LHCN-M2 (cell line): ENCODE measurements at regions not wholly inside any gene's neighbourhood (a gene's known extent, or its start where the extent isn't known, plus 50 kb on each side); places are given as distances from the start of the nearest gene placed in this dataset.

Source experiments
- DNase-seq: peaks from one replicate; pipeline ENCODE4 v3.0.0-alpha.2; 2012; ENCODE audit warnings: low read depth

DNA sequence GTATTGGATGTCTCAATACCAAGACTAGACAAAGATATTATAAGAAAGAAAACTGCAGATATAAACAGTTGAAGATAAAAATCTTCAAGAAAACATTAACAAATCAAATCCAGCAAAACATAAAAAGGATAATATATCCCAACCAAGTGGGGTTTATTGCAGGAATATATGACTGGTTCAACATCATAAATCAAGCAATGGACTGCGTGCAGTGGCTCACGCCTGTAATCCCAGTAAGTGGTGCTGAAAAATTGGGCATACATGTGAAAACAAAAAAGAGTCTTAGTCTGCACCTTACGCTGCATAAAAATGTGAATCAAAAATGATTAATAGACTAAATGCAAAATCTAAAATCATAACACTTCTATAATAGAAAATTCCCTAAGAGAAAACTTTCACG, 112.9 kb upstream of the PDE4B start:
- no peak for DNase-seq

- peak; percentile 80 for DNase-seq
These were observed 111.6 kb upstream of the PDE4B start for GRCh38 chr1:65681096-65681495.

DNA sequence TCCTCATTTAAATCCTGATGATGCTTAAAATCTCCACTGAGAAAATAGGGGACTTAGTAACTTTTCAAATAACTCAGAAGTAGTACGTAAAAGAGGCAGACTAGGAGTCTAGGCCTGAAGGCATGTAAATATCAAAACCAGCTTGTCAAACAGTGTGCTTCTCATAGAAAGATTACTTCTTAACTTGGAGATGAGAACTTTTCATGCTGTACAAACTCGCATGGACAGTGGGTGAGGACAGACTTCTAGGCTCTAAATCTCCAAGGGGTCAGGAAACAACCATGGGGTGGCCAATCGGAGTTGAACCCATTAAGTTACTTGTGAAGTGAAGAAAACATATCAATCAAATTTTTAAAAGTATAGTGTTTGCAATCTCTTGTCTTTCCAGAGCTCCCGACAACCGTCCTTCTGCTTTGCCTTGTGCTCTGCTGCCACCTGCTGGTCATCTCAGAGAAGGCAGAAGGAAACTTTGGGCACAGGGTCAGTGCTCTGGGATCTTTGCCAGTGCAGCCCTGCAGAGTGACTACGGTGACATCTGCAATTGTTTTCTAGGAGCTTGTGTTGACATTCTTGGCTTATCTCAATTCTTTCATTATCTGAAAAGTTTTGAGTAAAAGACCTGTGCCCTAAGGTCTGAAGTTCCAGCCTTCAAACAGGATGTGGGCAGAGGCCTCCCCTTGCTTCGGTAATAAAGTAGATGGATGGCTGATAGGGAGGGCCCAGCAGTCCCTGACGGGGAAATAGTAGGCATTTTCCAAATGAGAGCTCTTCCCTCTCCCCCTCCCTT, 105.1 kb upstream of the PDE4B start:
- DNase-seq: peak; percentile 61

DNA sequence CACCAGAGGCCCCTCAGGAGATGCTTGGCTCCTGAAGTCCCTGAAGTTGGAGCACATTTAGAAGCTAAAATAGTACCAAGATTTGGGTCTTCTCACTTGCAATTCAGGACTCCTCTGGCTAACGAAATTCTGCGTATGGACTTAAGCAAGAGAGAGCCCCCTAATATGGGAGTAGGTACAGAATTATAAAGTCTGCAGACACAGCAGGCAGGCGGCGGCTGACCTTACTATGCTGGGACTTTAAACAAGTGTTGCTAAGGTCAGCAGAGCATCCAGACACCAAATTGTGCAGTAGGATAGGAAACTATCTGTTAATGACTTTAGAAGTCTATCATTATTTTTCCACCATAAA, 104.5 kb upstream of the PDE4B start:
- DNase-seq: no peak

DNA sequence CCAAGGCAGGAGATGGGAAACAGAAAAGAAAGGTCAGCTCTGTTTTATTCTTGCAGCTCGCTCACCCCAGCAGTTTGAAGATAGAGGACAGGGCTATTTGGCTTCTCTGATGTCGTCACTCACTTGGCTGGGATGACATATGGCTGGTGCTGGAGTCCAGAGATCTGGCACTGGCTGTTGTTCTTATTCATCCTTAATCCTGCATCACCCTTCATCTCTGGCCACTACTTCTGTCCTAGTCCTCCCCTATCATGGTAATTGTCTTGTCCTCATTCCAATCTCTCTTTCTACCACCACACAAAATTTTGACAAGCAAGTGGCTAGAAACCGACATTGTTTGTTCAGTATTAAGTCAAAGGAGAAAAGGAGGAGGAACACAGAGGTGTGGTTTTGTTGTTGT, 103.8 kb upstream of the PDE4B start:
- DNase-seq: no peak

GRCh38 chr1:65691152-65691900, 101.4 kb upstream of the PDE4B start:
- DNase-seq: no peak

DNA sequence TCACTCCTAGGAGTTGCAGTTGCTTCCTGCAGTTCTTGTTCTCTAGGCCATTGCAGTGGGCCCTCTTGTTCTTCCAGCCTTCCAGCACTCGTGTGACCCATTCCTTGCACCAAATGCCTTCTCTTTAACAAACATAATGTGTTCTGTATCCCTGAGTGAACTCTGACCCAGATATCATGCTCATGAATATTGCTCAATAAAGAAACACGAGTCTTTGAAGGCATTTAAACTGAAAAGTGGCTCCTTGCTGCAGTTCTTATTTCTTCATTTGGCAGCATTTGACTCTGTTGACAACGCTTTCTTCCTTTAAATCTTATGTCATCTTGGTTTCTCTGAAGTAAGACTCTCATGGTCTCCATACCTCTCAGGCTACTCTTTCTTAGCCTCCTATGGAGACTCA, 100.7 kb upstream of the PDE4B start:
- DNase-seq: no peak

DNA sequence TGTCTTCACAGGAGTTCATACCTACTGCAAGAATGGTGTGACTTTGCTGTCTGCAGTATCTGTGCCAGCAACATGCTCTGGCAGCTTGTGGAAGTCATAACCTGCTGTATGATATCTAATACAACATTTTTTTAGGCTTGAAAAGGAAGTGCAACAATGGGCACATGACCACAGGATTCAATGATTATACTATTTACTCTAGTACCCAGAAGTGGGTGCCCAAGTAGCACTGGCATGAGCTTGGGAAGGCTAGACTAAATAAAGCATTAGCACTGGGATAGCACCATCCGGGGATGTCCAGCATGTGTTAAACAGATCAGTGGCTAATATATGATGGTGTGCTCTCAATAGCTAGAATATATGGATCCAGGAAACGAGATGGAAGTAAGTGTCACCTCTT, 98.6 kb upstream of the PDE4B start:
- no peak for DNase-seq

- no peak for DNase-seq
These were observed 97.8 kb upstream of the PDE4B start for GRCh38 chr1:65694933-65695332.

DNA sequence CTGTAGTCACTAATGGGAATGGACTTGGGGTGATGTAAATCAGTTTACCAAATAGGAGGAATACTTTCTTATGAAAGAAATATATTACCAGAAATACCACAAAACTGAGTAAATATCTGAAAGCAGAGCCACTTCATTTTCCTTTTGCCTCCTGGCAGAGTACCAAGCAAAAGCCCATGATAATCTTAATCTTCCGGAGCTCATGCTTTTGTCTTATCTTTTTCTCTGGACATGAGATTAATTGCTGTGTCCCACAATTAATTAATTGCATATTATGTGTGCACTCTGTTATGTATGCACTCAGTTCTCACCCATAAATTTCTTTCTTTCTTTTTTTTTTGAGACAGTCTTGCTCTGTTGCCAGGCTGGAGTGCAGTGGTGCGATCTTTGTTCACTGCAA, 94.1 kb upstream of the PDE4B start:
- no peak for DNase-seq

- no peak for DNase-seq
These were observed 88.8 kb upstream of the PDE4B start for GRCh38 chr1:65703853-65704252.

DNA sequence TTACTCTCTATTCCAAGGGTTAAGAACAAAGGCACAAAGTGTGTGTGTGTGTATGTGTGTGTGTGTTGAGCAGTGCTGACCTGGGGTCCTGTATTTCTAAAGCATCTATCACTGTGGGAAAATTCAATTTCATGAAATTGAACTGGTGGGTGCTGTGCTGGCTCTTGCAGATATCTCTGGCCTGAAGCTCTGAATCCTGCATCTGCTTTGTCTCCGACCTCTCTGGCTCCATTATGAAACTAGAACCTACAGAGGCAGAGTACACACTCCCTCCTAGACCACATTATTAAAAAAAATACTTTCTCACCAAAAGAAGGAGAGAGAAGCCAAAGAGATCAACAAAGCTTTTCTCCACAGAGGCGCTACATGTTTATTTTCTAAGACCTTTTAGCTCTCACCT, 88.4 kb upstream of the PDE4B start:
- no peak for DNase-seq

- DNase-seq: peak; percentile 67
These were observed 74.8 kb upstream of the PDE4B start for GRCh38 chr1:65717815-65718454.

- DNase-seq: no peak
These were observed 73.3 kb upstream of the PDE4B start for GRCh38 chr1:65719391-65719790.

GRCh38 chr1:65722461-65722860, 70.2 kb upstream of the PDE4B start:
- DNase-seq: no peak

DNA sequence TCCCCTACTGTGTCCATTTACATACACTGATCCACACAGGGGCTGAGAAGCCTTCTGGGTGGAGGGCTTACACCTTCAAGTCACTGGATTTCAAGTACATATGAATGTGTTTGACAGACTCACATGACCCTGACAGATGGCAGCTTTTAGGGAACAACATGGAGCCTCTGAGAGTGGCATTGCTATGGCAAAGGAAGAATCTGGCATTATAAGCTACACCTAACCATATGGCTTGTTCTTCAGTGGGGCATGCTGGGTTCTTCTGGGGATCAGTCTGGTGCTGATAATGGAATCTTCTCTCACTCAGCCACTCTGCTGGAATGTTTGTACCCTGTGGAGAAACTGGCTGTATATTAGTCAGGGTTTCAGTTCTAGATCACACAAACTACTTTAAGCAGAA, 68.5 kb upstream of the PDE4B start:
- DNase-seq: no peak

DNA sequence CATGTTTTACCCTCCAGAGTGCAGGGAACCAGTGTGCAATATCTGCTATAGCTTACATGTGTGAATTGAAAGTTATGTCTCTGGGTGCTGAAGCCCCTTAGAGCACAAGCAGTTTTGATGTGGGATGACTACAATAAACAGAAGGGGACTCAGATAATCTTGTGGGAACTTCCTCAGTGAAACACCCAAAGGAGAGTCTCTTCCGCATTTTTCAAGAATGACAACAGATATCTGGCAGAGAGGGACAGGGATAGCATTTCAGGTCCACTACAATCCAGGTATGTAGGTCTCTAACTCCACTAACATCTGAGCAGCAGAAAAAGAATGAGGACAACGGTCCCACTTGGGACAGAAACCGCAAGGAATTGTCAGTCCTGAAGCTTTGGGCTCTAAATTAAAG, 67.6 kb upstream of the PDE4B start:
- no peak for DNase-seq

DNA sequence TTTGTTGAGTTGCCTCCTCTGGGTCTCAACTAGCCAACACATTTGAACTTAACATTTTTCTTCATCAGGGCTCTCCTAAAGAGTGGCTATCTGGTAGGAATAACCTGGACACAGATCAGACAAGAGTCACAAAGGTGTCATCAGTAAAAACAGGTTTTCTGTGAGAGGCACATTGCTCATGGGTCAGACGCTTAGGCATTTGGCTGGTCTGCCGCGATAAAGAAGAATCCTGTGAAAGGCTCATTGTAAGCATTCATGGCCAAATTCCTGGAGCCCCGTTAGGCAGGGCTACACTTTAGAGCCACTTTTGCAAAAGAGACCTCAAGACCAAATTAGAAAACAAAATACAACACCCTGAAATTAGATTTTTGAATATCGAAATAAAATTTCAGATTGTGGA, 64.2 kb upstream of the PDE4B start:
- DNase-seq: no peak

- no peak for DNase-seq
These were observed 63.4 kb upstream of the PDE4B start for GRCh38 chr1:65729259-65729658.

- DNase-seq: peak; percentile 30
These were observed 57.7 kb upstream of the PDE4B start for GRCh38 chr1:65734979-65735378.

DNA sequence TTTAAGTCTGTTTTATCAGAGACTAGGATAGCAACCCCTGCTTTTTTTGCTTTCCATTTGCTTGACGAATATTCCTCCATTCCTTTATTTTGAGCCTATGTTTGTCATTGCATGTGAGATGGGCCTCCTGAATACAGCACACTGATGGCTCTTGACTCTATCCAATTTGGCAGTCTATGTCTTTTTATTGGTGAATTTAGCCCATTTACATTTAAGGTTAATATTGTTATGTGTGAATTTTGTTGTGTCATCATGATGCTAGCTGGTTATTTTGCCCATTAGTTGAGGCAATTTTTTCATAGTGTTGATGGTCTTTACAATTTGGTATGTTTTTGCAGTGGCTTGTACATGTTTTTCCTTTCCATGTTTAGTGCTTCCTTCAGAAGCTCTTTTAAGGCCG, 50.7 kb upstream of the PDE4B start:
- DNase-seq: no peak
